ENCODE measurements at regions not wholly inside any gene's neighbourhood (a gene's known extent, or its start where the extent isn't known, plus 50 kb on each side); places are given as distances from the start of the nearest gene placed in this dataset.

GRCh38 chr14:104521816-104522745, 57.5 kb upstream of the C14orf180 start:
- H4K20me1 ChIP-seq (ENCODE audit: insufficient read depth): no peaks in the 10 kb centered on the region
- H3K9me3 ChIP-seq (ENCODE audit: low read length): peaks cover 4% of the 10 kb centered on the region
- H3K4me2 ChIP-seq (ENCODE audit: low read length): no peak overlapping the region
- no peaks in the 10 kb centered on the region for H3F3A ChIP-seq (ENCODE audit: insufficient read depth, low read length, poor library complexity, severe bottlenecking)
- H3K27me3 ChIP-seq (ENCODE audit: insufficient read depth, low read depth, low read length): no peaks in the 10 kb centered on the region
- H3K27ac ChIP-seq (ENCODE audit: low read length): no peak overlapping the region
- no peaks in the 10 kb centered on the region for H3K79me2 ChIP-seq (replicated peaks; ENCODE audit: insufficient read depth, low read length)
- no peaks in the 10 kb centered on the region for H3K36me3 ChIP-seq (ENCODE audit: insufficient read depth, low read length)
- H3K9me2 ChIP-seq (ENCODE audit: insufficient read depth, low read length): no peaks in the 10 kb centered on the region
- no peak overlapping the region for H2AFZ ChIP-seq (ENCODE audit: low read depth, low read length)
- TF ChIP-seq REST (IDR thresholded peaks at IDR 0.05; ENCODE audit: borderline replicate concordance) (no peak), EP300 (conservative IDR thresholded peaks at IDR 0.05; ENCODE audit: poor library complexity, severe bottlenecking) (no peak), RAD21 (conservative IDR thresholded peaks at IDR 0.05) (no peak), TAF1 (IDR thresholded peaks at IDR 0.05; ENCODE audit: low read depth) (no peak), EZH2 (IDR thresholded peaks at IDR 0.05; ENCODE audit: borderline replicate concordance, insufficient read depth, low read length, poor library complexity, severe bottlenecking) (no peak), MXI1 (conservative IDR thresholded peaks at IDR 0.05; ENCODE audit: poor library complexity, severe bottlenecking) (no peak), POLR2AphosphoS5 (IDR thresholded peaks at IDR 0.05) (no peak), SMC3 (conservative IDR thresholded peaks at IDR 0.05; ENCODE audit: poor library complexity) (no peak), CTCF (IDR thresholded peaks at IDR 0.05; ENCODE audit: poor library complexity, severe bottlenecking) (no peak)
- H3K9ac ChIP-seq (ENCODE audit: low read length): no peak overlapping the region
- H3K4me3 ChIP-seq (ENCODE audit: low read length): no peak overlapping the region

- TF ChIP-seq REST (IDR thresholded peaks at IDR 0.05; ENCODE audit: borderline replicate concordance) (no peak), CTCF (IDR thresholded peaks at IDR 0.05; ENCODE audit: poor library complexity, severe bottlenecking) (no peak), EZH2 (IDR thresholded peaks at IDR 0.05; ENCODE audit: borderline replicate concordance, insufficient read depth, low read length, poor library complexity, severe bottlenecking) (no peak), SMC3 (conservative IDR thresholded peaks at IDR 0.05; ENCODE audit: poor library complexity) (no peak), TAF1 (IDR thresholded peaks at IDR 0.05; ENCODE audit: low read depth) (no peak), POLR2AphosphoS5 (IDR thresholded peaks at IDR 0.05) (no peak), EP300 (conservative IDR thresholded peaks at IDR 0.05; ENCODE audit: poor library complexity, severe bottlenecking) (no peak), RAD21 (conservative IDR thresholded peaks at IDR 0.05) (no peak), MXI1 (conservative IDR thresholded peaks at IDR 0.05; ENCODE audit: poor library complexity, severe bottlenecking) (no peak)
- Histone ChIP-seq H3K9ac (ENCODE audit: low read length) (no peak overlapping the region), H3K36me3 (ENCODE audit: insufficient read depth, low read length) (no peaks in the 10 kb centered on the region), H3K9me3 (ENCODE audit: low read length) (peaks cover 4% of the 10 kb centered on the region), H3K4me3 (ENCODE audit: low read length) (no peak overlapping the region), H4K20me1 (ENCODE audit: insufficient read depth) (no peaks in the 10 kb centered on the region), H3K9me2 (ENCODE audit: insufficient read depth, low read length) (no peaks in the 10 kb centered on the region), H3F3A (ENCODE audit: insufficient read depth, low read length, poor library complexity, severe bottlenecking) (no peaks in the 10 kb centered on the region), H3K27ac (ENCODE audit: low read length) (no peak overlapping the region), H3K4me2 (ENCODE audit: low read length) (no peak overlapping the region), H2AFZ (ENCODE audit: low read depth, low read length) (no peak overlapping the region), H3K79me2 (replicated peaks; ENCODE audit: insufficient read depth, low read length) (no peaks in the 10 kb centered on the region), H3K27me3 (ENCODE audit: insufficient read depth, low read depth, low read length) (no peaks in the 10 kb centered on the region)
Measured at GRCh38 chr14:104522926-104523545, 56.5 kb upstream of the C14orf180 start.
